Breast epithelium (tissue), 3 donors: ENCODE measurements at regions not wholly inside any gene's neighbourhood (a gene's known extent, or its start where the extent isn't known, plus 50 kb on each side); places are given as distances from the start of the nearest gene placed in this dataset.

ENCODE experiments used
- POLR2A ChIP-seq: fragments of 450-650 bp; IDR thresholded peaks from one replicate; pipeline ENCODE4 v1.6.1; 2016; ENCODE audit warnings: antibody characterized with exemption, mild to moderate bottlenecking, moderate library complexity
- POLR2AphosphoS5 ChIP-seq, 3 donors: sonication (generic); formaldehyde crosslinking; IDR thresholded peaks; one replicate each; pipeline ENCODE4 v1.6.1; 2017; ENCODE audit warnings: antibody characterized with exemption in 3 of 3
- TF ChIP-seq, protein P1 (sequence below), 3 donors: fragments of 450-650 bp; IDR thresholded peaks; one replicate each; pipeline ENCODE4 v1.5.1; 2016 to 2017; ENCODE audit warnings: antibody characterized with exemption in 3 of 3, mild to moderate bottlenecking in 3 of 3, moderate library complexity in 3 of 3

DNA sequence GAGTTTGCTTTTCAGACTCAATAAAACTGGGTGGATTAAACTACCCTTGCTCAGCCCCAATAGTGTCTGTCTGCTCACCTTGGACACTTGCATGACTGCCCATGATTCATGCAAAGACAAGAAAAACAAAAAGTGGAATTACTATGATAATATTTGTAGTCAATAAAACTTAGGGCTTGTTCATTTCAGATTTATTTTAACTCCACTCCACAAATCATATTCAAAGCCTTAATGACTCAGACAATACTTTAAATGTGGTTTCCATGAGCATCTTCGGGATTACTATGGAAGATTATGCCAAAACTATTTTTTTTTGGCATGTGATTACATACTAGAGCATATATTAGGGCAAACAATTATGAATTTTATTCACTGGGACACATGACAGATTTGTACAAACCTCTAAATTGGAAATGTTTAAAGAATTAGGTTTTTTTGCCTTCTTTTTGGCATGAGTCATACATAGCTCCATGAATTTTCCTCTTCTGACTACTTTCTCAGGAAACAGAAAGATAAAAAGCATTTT, 468.9 kb downstream of the ACTL7B start:
- TF ChIP-seq, protein P1, sequence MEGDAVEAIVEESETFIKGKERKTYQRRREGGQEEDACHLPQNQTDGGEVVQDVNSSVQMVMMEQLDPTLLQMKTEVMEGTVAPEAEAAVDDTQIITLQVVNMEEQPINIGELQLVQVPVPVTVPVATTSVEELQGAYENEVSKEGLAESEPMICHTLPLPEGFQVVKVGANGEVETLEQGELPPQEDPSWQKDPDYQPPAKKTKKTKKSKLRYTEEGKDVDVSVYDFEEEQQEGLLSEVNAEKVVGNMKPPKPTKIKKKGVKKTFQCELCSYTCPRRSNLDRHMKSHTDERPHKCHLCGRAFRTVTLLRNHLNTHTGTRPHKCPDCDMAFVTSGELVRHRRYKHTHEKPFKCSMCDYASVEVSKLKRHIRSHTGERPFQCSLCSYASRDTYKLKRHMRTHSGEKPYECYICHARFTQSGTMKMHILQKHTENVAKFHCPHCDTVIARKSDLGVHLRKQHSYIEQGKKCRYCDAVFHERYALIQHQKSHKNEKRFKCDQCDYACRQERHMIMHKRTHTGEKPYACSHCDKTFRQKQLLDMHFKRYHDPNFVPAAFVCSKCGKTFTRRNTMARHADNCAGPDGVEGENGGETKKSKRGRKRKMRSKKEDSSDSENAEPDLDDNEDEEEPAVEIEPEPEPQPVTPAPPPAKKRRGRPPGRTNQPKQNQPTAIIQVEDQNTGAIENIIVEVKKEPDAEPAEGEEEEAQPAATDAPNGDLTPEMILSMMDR (IDR thresholded peaks at IDR 0.05), result no peak
- TF ChIP-seq POLR2A (no peak), POLR2AphosphoS5 (IDR thresholded peaks at IDR 0.05) (no peak)
